ENCODE measurements at regions not wholly inside any gene's neighbourhood (a gene's known extent, or its start where the extent isn't known, plus 50 kb on each side); places are given as distances from the start of the nearest gene placed in this dataset.

- peaks cover 13% of the 10 kb centered on the region for H3K9me3 ChIP-seq (ENCODE audit: control insufficient read depth, insufficient read depth, low read depth, low read length)
- H3K4me1 ChIP-seq (ENCODE audit: control insufficient read depth, insufficient read depth, low read length) = no peaks in the 10 kb centered on the region
- H3K4me3 ChIP-seq (ENCODE audit: low read depth, low read length) = no peak overlapping the region
- H3K27ac ChIP-seq (ENCODE audit: low read depth, low read length) = no peak overlapping the region
- no peaks in the 10 kb centered on the region for H3K36me3 ChIP-seq (ENCODE audit: control insufficient read depth, insufficient read depth, low read length)
- H3K27me3 ChIP-seq (ENCODE audit: control insufficient read depth, insufficient read depth, low read length) = no peaks in the 10 kb centered on the region
- H3K9ac ChIP-seq (ENCODE audit: low read length) = no peak overlapping the region
These were observed 502.6 kb downstream of the SQOR start for GRCh38 chr15:46137443-46137842.

GRCh38 chr15:46146002-46146401 lies 511.2 kb downstream of the SQOR start:
- H3K36me3 ChIP-seq (ENCODE audit: control insufficient read depth, insufficient read depth, low read length) = no peaks in the 10 kb centered on the region
- H3K27ac ChIP-seq (ENCODE audit: low read depth, low read length) = no peak overlapping the region
- no peak overlapping the region for H3K4me3 ChIP-seq (ENCODE audit: low read depth, low read length)
- peaks cover 5% of the 10 kb centered on the region; the same call in 1 of the 2 replicates for H3K9me3 ChIP-seq (ENCODE audit: control insufficient read depth, insufficient read depth, low read depth, low read length)
- no peaks in the 10 kb centered on the region for H3K27me3 ChIP-seq (ENCODE audit: control insufficient read depth, insufficient read depth, low read length)
- no peak overlapping the region for H3K9ac ChIP-seq (ENCODE audit: low read length)
- no peaks in the 10 kb centered on the region for H3K4me1 ChIP-seq (ENCODE audit: control insufficient read depth, insufficient read depth, low read length)

- no peak overlapping the region for H3K9ac ChIP-seq (ENCODE audit: low read length)
- H3K4me1 ChIP-seq (ENCODE audit: control insufficient read depth, insufficient read depth, low read length) = peaks cover 8% of the 10 kb centered on the region; the same call in 1 of the 2 replicates
- H3K9me3 ChIP-seq (ENCODE audit: control insufficient read depth, insufficient read depth, low read depth, low read length) = peaks cover 5% of the 10 kb centered on the region; the same call in 1 of the 2 replicates
- H3K27me3 ChIP-seq (ENCODE audit: control insufficient read depth, insufficient read depth, low read length) = no peaks in the 10 kb centered on the region
- H3K36me3 ChIP-seq (ENCODE audit: control insufficient read depth, insufficient read depth, low read length) = no peaks in the 10 kb centered on the region
- no peak overlapping the region for H3K4me3 ChIP-seq (ENCODE audit: low read depth, low read length)
- H3K27ac ChIP-seq (ENCODE audit: low read depth, low read length) = no peak overlapping the region
These were observed 512.1 kb downstream of the SQOR start for GRCh38 chr15:46146915-46147314.

GRCh38 chr15:46151786-46152185 lies 517.0 kb downstream of the SQOR start:
- H3K9ac ChIP-seq (ENCODE audit: low read length) = no peak overlapping the region
- no peaks in the 10 kb centered on the region; the same call in 1 of the 2 replicates for H3K9me3 ChIP-seq (ENCODE audit: control insufficient read depth, insufficient read depth, low read depth, low read length)
- H3K27ac ChIP-seq (ENCODE audit: low read depth, low read length) = no peak overlapping the region
- no peak overlapping the region for H3K4me3 ChIP-seq (ENCODE audit: low read depth, low read length)
- H3K36me3 ChIP-seq (ENCODE audit: control insufficient read depth, insufficient read depth, low read length) = no peaks in the 10 kb centered on the region
- peaks cover 13% of the 10 kb centered on the region for H3K4me1 ChIP-seq (ENCODE audit: control insufficient read depth, insufficient read depth, low read length)
- H3K27me3 ChIP-seq (ENCODE audit: control insufficient read depth, insufficient read depth, low read length) = no peaks in the 10 kb centered on the region

GRCh38 chr15:46166750-46167149 lies 531.9 kb downstream of the SQOR start:
- H3K27ac ChIP-seq (ENCODE audit: low read depth, low read length) = no peak overlapping the region
- H3K4me1 ChIP-seq (ENCODE audit: control insufficient read depth, insufficient read depth, low read length) = no peaks in the 10 kb centered on the region
- peaks cover 17% of the 10 kb centered on the region for H3K9me3 ChIP-seq (ENCODE audit: control insufficient read depth, insufficient read depth, low read depth, low read length)
- no peak overlapping the region for H3K4me3 ChIP-seq (ENCODE audit: low read depth, low read length)
- H3K27me3 ChIP-seq (ENCODE audit: control insufficient read depth, insufficient read depth, low read length) = no peaks in the 10 kb centered on the region
- no peaks in the 10 kb centered on the region for H3K36me3 ChIP-seq (ENCODE audit: control insufficient read depth, insufficient read depth, low read length)
- no peak overlapping the region for H3K9ac ChIP-seq (ENCODE audit: low read length)

GRCh38 chr15:46170326-46170725 lies 535.5 kb downstream of the SQOR start:
- H3K36me3 ChIP-seq (ENCODE audit: control insufficient read depth, insufficient read depth, low read length) = no peaks in the 10 kb centered on the region
- peaks cover 17% of the 10 kb centered on the region for H3K9me3 ChIP-seq (ENCODE audit: control insufficient read depth, insufficient read depth, low read depth, low read length)
- H3K27ac ChIP-seq (ENCODE audit: low read depth, low read length) = no peak overlapping the region
- no peaks in the 10 kb centered on the region for H3K27me3 ChIP-seq (ENCODE audit: control insufficient read depth, insufficient read depth, low read length)
- H3K9ac ChIP-seq (ENCODE audit: low read length) = no peak overlapping the region
- H3K4me1 ChIP-seq (ENCODE audit: control insufficient read depth, insufficient read depth, low read length) = no peaks in the 10 kb centered on the region
- H3K4me3 ChIP-seq (ENCODE audit: low read depth, low read length) = no peak overlapping the region

- H3K9ac ChIP-seq (ENCODE audit: low read length) = no peak overlapping the region
- no peaks in the 10 kb centered on the region for H3K36me3 ChIP-seq (ENCODE audit: control insufficient read depth, insufficient read depth, low read length)
- H3K4me1 ChIP-seq (ENCODE audit: control insufficient read depth, insufficient read depth, low read length) = no peaks in the 10 kb centered on the region
- H3K27me3 ChIP-seq (ENCODE audit: control insufficient read depth, insufficient read depth, low read length) = no peaks in the 10 kb centered on the region
- no peak overlapping the region for H3K27ac ChIP-seq (ENCODE audit: low read depth, low read length)
- H3K4me3 ChIP-seq (ENCODE audit: low read depth, low read length) = no peak overlapping the region
- peaks cover 14% of the 10 kb centered on the region for H3K9me3 ChIP-seq (ENCODE audit: control insufficient read depth, insufficient read depth, low read depth, low read length)
These were observed 539.3 kb downstream of the SQOR start for GRCh38 chr15:46174122-46174521.

- Histone ChIP-seq H3K27ac (ENCODE audit: low read depth, low read length) (no peak overlapping the region), H3K27me3 (ENCODE audit: control insufficient read depth, insufficient read depth, low read length) (no peaks in the 10 kb centered on the region), H3K9ac (ENCODE audit: low read length) (no peak overlapping the region)
These were observed 542.4 kb downstream of the SQOR start for GRCh38 chr15:46177219-46177618.

GRCh38 chr15:46178138-46178537 lies 543.3 kb downstream of the SQOR start:
- H3K36me3 ChIP-seq (ENCODE audit: control insufficient read depth, insufficient read depth, low read length) = no peaks in the 10 kb centered on the region
- H3K9ac ChIP-seq (ENCODE audit: low read length) = no peak overlapping the region
- no peak overlapping the region for H3K4me3 ChIP-seq (ENCODE audit: low read depth, low read length)
- H3K9me3 ChIP-seq (ENCODE audit: control insufficient read depth, insufficient read depth, low read depth, low read length) = peaks cover under 1% of the 10 kb centered on the region; the same call in 1 of the 2 replicates
- no peak overlapping the region for H3K27ac ChIP-seq (ENCODE audit: low read depth, low read length)
- no peaks in the 10 kb centered on the region for H3K27me3 ChIP-seq (ENCODE audit: control insufficient read depth, insufficient read depth, low read length)
- no peaks in the 10 kb centered on the region for H3K4me1 ChIP-seq (ENCODE audit: control insufficient read depth, insufficient read depth, low read length)

More at GRCh38 chr15:46177219-46177618, 542.4 kb downstream of the SQOR start:
- no peaks in the 10 kb centered on the region for H3K9me3 ChIP-seq (ENCODE audit: control insufficient read depth, insufficient read depth, low read depth, low read length)
- H3K4me3 ChIP-seq (ENCODE audit: low read depth, low read length) = no peak overlapping the region
- H3K4me1 ChIP-seq (ENCODE audit: control insufficient read depth, insufficient read depth, low read length) = no peaks in the 10 kb centered on the region
- H3K36me3 ChIP-seq (ENCODE audit: control insufficient read depth, insufficient read depth, low read length) = no peaks in the 10 kb centered on the region

GRCh38 chr15:46207341-46207740 lies 572.5 kb downstream of the SQOR start:
- Histone ChIP-seq H3K4me3 (ENCODE audit: low read depth, low read length) (no peak overlapping the region), H3K9ac (ENCODE audit: low read length) (no peak overlapping the region), H3K36me3 (ENCODE audit: control insufficient read depth, insufficient read depth, low read length) (no peaks in the 10 kb centered on the region), H3K27ac (ENCODE audit: low read depth, low read length) (no peak overlapping the region), H3K27me3 (ENCODE audit: control insufficient read depth, insufficient read depth, low read length) (no peaks in the 10 kb centered on the region), H3K4me1 (ENCODE audit: control insufficient read depth, insufficient read depth, low read length) (no peaks in the 10 kb centered on the region), H3K9me3 (ENCODE audit: control insufficient read depth, insufficient read depth, low read depth, low read length) (peaks cover 6% of the 10 kb centered on the region; the same call in 1 of the 2 replicates)

- Histone ChIP-seq H3K9me3 (ENCODE audit: control insufficient read depth, insufficient read depth, low read depth, low read length) (peaks cover 4% of the 10 kb centered on the region; the same call in 1 of the 2 replicates), H3K9ac (ENCODE audit: low read length) (no peak overlapping the region), H3K4me1 (ENCODE audit: control insufficient read depth, insufficient read depth, low read length) (no peaks in the 10 kb centered on the region), H3K27ac (ENCODE audit: low read depth, low read length) (no peak overlapping the region), H3K36me3 (ENCODE audit: control insufficient read depth, insufficient read depth, low read length) (no peaks in the 10 kb centered on the region), H3K4me3 (ENCODE audit: low read depth, low read length) (no peak overlapping the region), H3K27me3 (ENCODE audit: control insufficient read depth, insufficient read depth, low read length) (no peaks in the 10 kb centered on the region)
These were observed 578.7 kb downstream of the SQOR start for GRCh38 chr15:46213551-46213950.

- Histone ChIP-seq H3K27ac (ENCODE audit: low read depth, low read length) (no peak overlapping the region), H3K9me3 (ENCODE audit: control insufficient read depth, insufficient read depth, low read depth, low read length) (no peaks in the 10 kb centered on the region), H3K36me3 (ENCODE audit: control insufficient read depth, insufficient read depth, low read length) (no peaks in the 10 kb centered on the region), H3K4me3 (ENCODE audit: low read depth, low read length) (no peak overlapping the region), H3K9ac (ENCODE audit: low read length) (no peak overlapping the region), H3K27me3 (ENCODE audit: control insufficient read depth, insufficient read depth, low read length) (no peaks in the 10 kb centered on the region), H3K4me1 (ENCODE audit: control insufficient read depth, insufficient read depth, low read length) (no peaks in the 10 kb centered on the region)
These were observed 588.0 kb downstream of the SQOR start for GRCh38 chr15:46222826-46223225.

Measured in HUES6 (cell line).